ENCODE measurements at regions not wholly inside any gene's neighbourhood (a gene's known extent, or its start where the extent isn't known, plus 50 kb on each side); places are given as distances from the start of the nearest gene placed in this dataset.

DNA sequence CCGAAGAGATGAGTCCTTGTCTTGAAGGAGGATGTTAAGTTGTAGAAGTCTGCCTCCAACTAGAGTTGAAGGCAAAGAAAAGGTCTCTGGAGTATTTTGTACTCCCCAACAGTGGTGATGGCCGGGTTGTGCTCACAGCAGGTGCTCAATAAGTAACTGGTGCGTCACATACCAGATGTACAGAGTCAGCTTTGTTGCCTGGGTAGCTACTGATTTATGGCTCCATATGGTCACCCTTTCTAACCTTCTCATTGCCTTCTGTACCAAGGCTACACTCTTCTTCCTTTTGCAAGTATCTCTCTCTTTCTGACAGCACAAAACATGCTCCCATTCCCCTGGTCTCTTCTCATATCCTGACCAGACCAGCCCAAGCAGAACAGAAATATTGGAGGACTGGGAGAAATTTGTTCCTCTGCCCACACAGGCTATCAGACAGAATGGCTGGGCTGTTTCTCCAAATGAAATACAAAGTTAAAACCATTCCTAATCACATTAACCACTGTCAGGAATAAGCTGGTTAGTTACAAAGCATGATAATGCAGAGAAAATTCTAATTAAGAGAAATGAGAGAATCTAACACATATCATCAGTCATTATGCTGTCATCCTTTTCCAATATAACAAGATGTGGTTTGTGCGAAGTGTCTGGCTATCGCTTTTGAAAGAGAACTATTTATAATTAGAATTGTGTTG, 150.1 kb upstream of the LRRN1 start:
- TF ChIP-seq, protein P1, sequence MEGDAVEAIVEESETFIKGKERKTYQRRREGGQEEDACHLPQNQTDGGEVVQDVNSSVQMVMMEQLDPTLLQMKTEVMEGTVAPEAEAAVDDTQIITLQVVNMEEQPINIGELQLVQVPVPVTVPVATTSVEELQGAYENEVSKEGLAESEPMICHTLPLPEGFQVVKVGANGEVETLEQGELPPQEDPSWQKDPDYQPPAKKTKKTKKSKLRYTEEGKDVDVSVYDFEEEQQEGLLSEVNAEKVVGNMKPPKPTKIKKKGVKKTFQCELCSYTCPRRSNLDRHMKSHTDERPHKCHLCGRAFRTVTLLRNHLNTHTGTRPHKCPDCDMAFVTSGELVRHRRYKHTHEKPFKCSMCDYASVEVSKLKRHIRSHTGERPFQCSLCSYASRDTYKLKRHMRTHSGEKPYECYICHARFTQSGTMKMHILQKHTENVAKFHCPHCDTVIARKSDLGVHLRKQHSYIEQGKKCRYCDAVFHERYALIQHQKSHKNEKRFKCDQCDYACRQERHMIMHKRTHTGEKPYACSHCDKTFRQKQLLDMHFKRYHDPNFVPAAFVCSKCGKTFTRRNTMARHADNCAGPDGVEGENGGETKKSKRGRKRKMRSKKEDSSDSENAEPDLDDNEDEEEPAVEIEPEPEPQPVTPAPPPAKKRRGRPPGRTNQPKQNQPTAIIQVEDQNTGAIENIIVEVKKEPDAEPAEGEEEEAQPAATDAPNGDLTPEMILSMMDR (conservative IDR thresholded peaks at IDR 0.05), result no peak
- TF ChIP-seq ZFX (IDR thresholded peaks at IDR 0.05), result no peak

All from C4-2B (cell line).